LoVo (cell line): ENCODE measurements at regions not wholly inside any gene's neighbourhood (a gene's known extent, or its start where the extent isn't known, plus 50 kb on each side); places are given as distances from the start of the nearest gene placed in this dataset.
"Not testable (repeated sequence)": the region's sequence is repeated elsewhere in the genome, so short reads cannot be mapped to it uniquely, and the experiment has no call there.

Experiments
- DNase-seq: peaks from one replicate; pipeline ENCODE4 v3.0.0-alpha.2; 2016; ENCODE audit warnings: low spot score

GRCh38 chr6:103570431-103570830 lies 1289.3 kb downstream of the HACE1 start:
- DNase-seq: no peak

- DNase-seq: no peak
Observed at GRCh38 chr6:103554911-103555310, 1304.8 kb downstream of the HACE1 start.

- DNase-seq: no peak
Observed at GRCh38 chr6:103538381-103538780, 1321.3 kb downstream of the HACE1 start.

- DNase-seq: no peak
Observed at GRCh38 chr6:103534814-103535213, 1324.9 kb downstream of the HACE1 start.

- DNase-seq: no peak
Observed at GRCh38 chr6:103534095-103534494, 1325.6 kb downstream of the HACE1 start.

GRCh38 chr6:103522045-103522444 lies 1337.7 kb downstream of the HACE1 start:
- no peak for DNase-seq

GRCh38 chr6:103516336-103516735 lies 1343.4 kb downstream of the HACE1 start:
- no peak for DNase-seq

- no peak for DNase-seq
Observed at GRCh38 chr6:103507052-103507451, 1352.7 kb downstream of the HACE1 start.

- DNase-seq: no peak
Observed at GRCh38 chr6:103505155-103505518, 1354.6 kb downstream of the HACE1 start.

GRCh38 chr6:103504501-103505154 lies 1355.1 kb downstream of the HACE1 start:
- no peak for DNase-seq

GRCh38 chr6:103496588-103496987 lies 1363.1 kb downstream of the HACE1 start:
- DNase-seq: not testable (repeated sequence)

- no peak for DNase-seq
Observed at GRCh38 chr6:103456652-103457051, 1403.1 kb downstream of the HACE1 start.

- DNase-seq: no peak
Observed at GRCh38 chr6:103455275-103455674, 1404.4 kb downstream of the HACE1 start.

- DNase-seq: no peak
Observed at GRCh38 chr6:103409475-103409874, 1450.2 kb downstream of the HACE1 start.

GRCh38 chr6:103405321-103405720 lies 1454.4 kb downstream of the HACE1 start:
- no peak for DNase-seq

- DNase-seq: no peak
Observed at GRCh38 chr6:103404799-103405198, 1454.9 kb downstream of the HACE1 start.

- DNase-seq: no peak
Observed at GRCh38 chr6:103396768-103397167, 1463.0 kb downstream of the HACE1 start.

GRCh38 chr6:103379272-103379671 lies 1480.4 kb downstream of the HACE1 start:
- no peak for DNase-seq

- DNase-seq: no peak
Observed at GRCh38 chr6:103367212-103367611, 1492.5 kb downstream of the HACE1 start.

- no peak for DNase-seq
Observed at GRCh38 chr6:103356531-103356930, 1503.2 kb downstream of the HACE1 start.

- no peak for DNase-seq
Observed at GRCh38 chr6:103344554-103345163, 1515.1 kb downstream of the HACE1 start.

- DNase-seq: no peak
Observed at GRCh38 chr6:103335412-103335811, 1524.3 kb downstream of the HACE1 start.

GRCh38 chr6:103326760-103327757 lies 1532.7 kb downstream of the HACE1 start:
- DNase-seq: no peak
